ENCODE measurements at regions not wholly inside any gene's neighbourhood (a gene's known extent, or its start where the extent isn't known, plus 50 kb on each side); places are given as distances from the start of the nearest gene placed in this dataset.

- TF ChIP-seq ZNF548 (tag by site-specific recombination; IDR thresholded peaks at IDR 0.05) (no peak), ZNF112 (tag by site-specific recombination; IDR thresholded peaks at IDR 0.05) (no peak), MEIS1 (CRISPR knock-in tag; IDR thresholded peaks at IDR 0.05; ENCODE audit: borderline replicate concordance) (no peak), ZNF311 (tag by site-specific recombination; IDR thresholded peaks at IDR 0.05; ENCODE audit: borderline replicate concordance) (no peak), ZNF776 (tag by site-specific recombination; IDR thresholded peaks at IDR 0.05; ENCODE audit: borderline replicate concordance) (no peak), SCRT2 (tag by site-specific recombination; IDR thresholded peaks at IDR 0.05) (no peak), SP3 (tag by site-specific recombination; IDR thresholded peaks at IDR 0.05) (no peak), BCL6B (tag by site-specific recombination; IDR thresholded peaks at IDR 0.05) (no peak), ZNF530 (tag by site-specific recombination; IDR thresholded peaks at IDR 0.05; ENCODE audit: low read depth) (no peak), ZNF664 (tag by site-specific recombination; IDR thresholded peaks at IDR 0.05) (no peak), ZNF830 (tag by site-specific recombination; IDR thresholded peaks at IDR 0.05; ENCODE audit: low read depth) (no peak)
Measured at GRCh38 chr15:36361351-36361870, 218.0 kb upstream of the CDIN1 start (continued).

GRCh38 chr15:36362509-36362915 is 216.9 kb upstream of the CDIN1 start:
- POLR2A ChIA-PET: no interaction called here
- CTCF ChIA-PET: no interaction called here
- H3K9me3 ChIP-seq (ENCODE audit: control insufficient read depth, insufficient read depth, low read depth, low read length): no peaks in the 10 kb centered on the region
- no peak overlapping the region for H3K4me3 ChIP-seq (ENCODE audit: low read depth, low read length)
- peaks cover 21% of the 10 kb centered on the region for H3K4me1 ChIP-seq (ENCODE audit: control insufficient read depth, insufficient read depth, low read length)
- TF ChIP-seq ZNF76 (tag by site-specific recombination; IDR thresholded peaks at IDR 0.05; ENCODE audit: borderline replicate concordance, low read depth): no peak
- no peak for TF ChIP-seq ZNF138 (tag by site-specific recombination; IDR thresholded peaks at IDR 0.05; ENCODE audit: borderline replicate concordance)
- no peaks in the 10 kb centered on the region for H3K36me3 ChIP-seq (ENCODE audit: control insufficient read depth in 2 of 2, insufficient read depth in 1 of 2, low read length in 2 of 2)
- no peak overlapping the region for H3K27ac ChIP-seq (ENCODE audit: extremely low read depth, low read depth, low read length)

- Histone ChIP-seq H3K4me3 (ENCODE audit: low read depth, low read length) (no peak overlapping the region), H3K9me3 (ENCODE audit: control insufficient read depth, insufficient read depth, low read depth, low read length) (no peaks in the 10 kb centered on the region), H3K27ac (ENCODE audit: extremely low read depth, low read depth, low read length) (no peak overlapping the region), H3K36me3 (ENCODE audit: control insufficient read depth in 2 of 2, insufficient read depth in 1 of 2, low read length in 2 of 2) (no peaks in the 10 kb centered on the region), H3K4me1 (ENCODE audit: control insufficient read depth, insufficient read depth, low read length) (peaks cover 13% of the 10 kb centered on the region; the same call in 1 of the 2 replicates)
- ChIA-PET CTCF (no interaction called here), POLR2A (no interaction called here)
- no peak for TF ChIP-seq ZNF354C (tag by site-specific recombination; IDR thresholded peaks at IDR 0.05; ENCODE audit: borderline replicate concordance, low read depth)
- no peak for TF ChIP-seq ZFP69B (tag by site-specific recombination; IDR thresholded peaks at IDR 0.05)
- TF ChIP-seq ZXDB (tag by site-specific recombination; IDR thresholded peaks at IDR 0.05): no peak
- TF ChIP-seq REST (tag by site-specific recombination; IDR thresholded peaks at IDR 0.05): no peak
Measured at GRCh38 chr15:36363335-36363734, 216.1 kb upstream of the CDIN1 start.

All from HEK293 (cell line).